ENCODE measurements at regions not wholly inside any gene's neighbourhood (a gene's known extent, or its start where the extent isn't known, plus 50 kb on each side); places are given as distances from the start of the nearest gene placed in this dataset.

- TF ChIP-seq EP300 (IDR thresholded peaks at IDR 0.05) (no peak), CTCF (IDR thresholded peaks at IDR 0.05) (no peak), POLR2A (IDR thresholded peaks at IDR 0.05) (no peak)
Observed at GRCh38 chr22:48677621-48678020, 1150.1 kb downstream of the BRD1 start.

All from tibial nerve (tissue), 4 donors.